ENCODE measurements at regions not wholly inside any gene's neighbourhood (a gene's known extent, or its start where the extent isn't known, plus 50 kb on each side); places are given as distances from the start of the nearest gene placed in this dataset.

DNA sequence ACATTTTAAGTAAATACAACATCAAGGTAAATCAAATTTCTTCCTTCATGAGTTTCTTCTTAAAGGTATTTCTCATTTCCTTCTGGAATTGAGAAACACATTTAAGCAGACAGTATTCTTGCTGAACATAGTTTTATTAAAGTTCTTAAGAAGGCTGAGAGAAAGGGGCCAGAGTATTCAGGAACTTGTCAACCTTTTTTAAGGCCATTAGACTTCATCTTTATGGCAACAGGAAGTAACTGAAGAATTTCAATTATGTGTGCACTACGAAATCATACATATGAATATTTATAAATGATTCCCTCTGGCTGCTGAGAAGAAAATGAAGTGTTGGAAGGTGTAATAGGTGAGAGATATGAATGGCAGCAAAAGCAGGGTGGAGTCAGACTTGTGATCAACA lies 829.4 kb upstream of the DPPA4 start:
- TF ChIP-seq, protein P1, sequence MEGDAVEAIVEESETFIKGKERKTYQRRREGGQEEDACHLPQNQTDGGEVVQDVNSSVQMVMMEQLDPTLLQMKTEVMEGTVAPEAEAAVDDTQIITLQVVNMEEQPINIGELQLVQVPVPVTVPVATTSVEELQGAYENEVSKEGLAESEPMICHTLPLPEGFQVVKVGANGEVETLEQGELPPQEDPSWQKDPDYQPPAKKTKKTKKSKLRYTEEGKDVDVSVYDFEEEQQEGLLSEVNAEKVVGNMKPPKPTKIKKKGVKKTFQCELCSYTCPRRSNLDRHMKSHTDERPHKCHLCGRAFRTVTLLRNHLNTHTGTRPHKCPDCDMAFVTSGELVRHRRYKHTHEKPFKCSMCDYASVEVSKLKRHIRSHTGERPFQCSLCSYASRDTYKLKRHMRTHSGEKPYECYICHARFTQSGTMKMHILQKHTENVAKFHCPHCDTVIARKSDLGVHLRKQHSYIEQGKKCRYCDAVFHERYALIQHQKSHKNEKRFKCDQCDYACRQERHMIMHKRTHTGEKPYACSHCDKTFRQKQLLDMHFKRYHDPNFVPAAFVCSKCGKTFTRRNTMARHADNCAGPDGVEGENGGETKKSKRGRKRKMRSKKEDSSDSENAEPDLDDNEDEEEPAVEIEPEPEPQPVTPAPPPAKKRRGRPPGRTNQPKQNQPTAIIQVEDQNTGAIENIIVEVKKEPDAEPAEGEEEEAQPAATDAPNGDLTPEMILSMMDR (IDR thresholded peaks at IDR 0.05; ENCODE audit: low read depth, low read length, missing input control) = no peak
- TF ChIP-seq RXRA (IDR thresholded peaks at IDR 0.05) = no peak
